NCI-H748 treated with DMSO at 0.1 percent for 48 hours (cell line): ENCODE measurements at regions not wholly inside any gene's neighbourhood (a gene's known extent, or its start where the extent isn't known, plus 50 kb on each side); places are given as distances from the start of the nearest gene placed in this dataset.

Experiments
- DNase-seq: peaks from one replicate; lab custom pipeline; 2025; lab: John Stamatoyannopoulos, UW

- DNase-seq, result no peak
These were observed 588.3 kb upstream of the LMCD1 start for GRCh38 chr3:7913283-7913682.

GRCh38 chr3:7915356-7915755 lies 586.3 kb upstream of the LMCD1 start:
- no peak for DNase-seq

GRCh38 chr3:7917443-7918151 lies 584.0 kb upstream of the LMCD1 start:
- no peak for DNase-seq

GRCh38 chr3:7920211-7920610 lies 581.4 kb upstream of the LMCD1 start:
- no peak for DNase-seq

- DNase-seq, result no peak
These were observed 577.4 kb upstream of the LMCD1 start for GRCh38 chr3:7924228-7924627.

GRCh38 chr3:7927015-7927414 lies 574.6 kb upstream of the LMCD1 start:
- no peak for DNase-seq

GRCh38 chr3:7927864-7928263 lies 573.8 kb upstream of the LMCD1 start:
- DNase-seq, result no peak

- no peak for DNase-seq
These were observed 572.2 kb upstream of the LMCD1 start for GRCh38 chr3:7929319-7929889.

GRCh38 chr3:7934362-7934761 lies 567.3 kb upstream of the LMCD1 start:
- no peak for DNase-seq

- no peak for DNase-seq
These were observed 553.7 kb upstream of the LMCD1 start for GRCh38 chr3:7947930-7948329.

GRCh38 chr3:7950890-7951289 lies 550.7 kb upstream of the LMCD1 start:
- no peak for DNase-seq

GRCh38 chr3:7953449-7954014 lies 548.1 kb upstream of the LMCD1 start:
- DNase-seq, result no peak

GRCh38 chr3:7957024-7957423 lies 544.6 kb upstream of the LMCD1 start:
- DNase-seq, result no peak

- DNase-seq, result no peak
These were observed 542.5 kb upstream of the LMCD1 start for GRCh38 chr3:7959094-7959493.

- DNase-seq, result no peak
These were observed 541.0 kb upstream of the LMCD1 start for GRCh38 chr3:7960601-7961000.

- no peak for DNase-seq
These were observed 539.3 kb upstream of the LMCD1 start for GRCh38 chr3:7962301-7962700.

GRCh38 chr3:7964899-7965298 lies 536.7 kb upstream of the LMCD1 start:
- DNase-seq, result no peak

- no peak for DNase-seq
These were observed 528.6 kb upstream of the LMCD1 start for GRCh38 chr3:7973006-7973405.

- no peak for DNase-seq
These were observed 524.2 kb upstream of the LMCD1 start for GRCh38 chr3:7977245-7978086.

GRCh38 chr3:7978087-7978422 lies 523.6 kb upstream of the LMCD1 start:
- DNase-seq, result no peak

GRCh38 chr3:7982126-7982525 lies 519.5 kb upstream of the LMCD1 start:
- no peak for DNase-seq

- DNase-seq, result no peak
These were observed 502.2 kb upstream of the LMCD1 start for GRCh38 chr3:7999384-7999783.

- DNase-seq, result no peak
These were observed 500.3 kb upstream of the LMCD1 start for GRCh38 chr3:8001307-8001706.
